DND-41 (cell line): ENCODE measurements at regions not wholly inside any gene's neighbourhood (a gene's known extent, or its start where the extent isn't known, plus 50 kb on each side); places are given as distances from the start of the nearest gene placed in this dataset.

ENCODE experiments used
- EZH2 ChIP-seq: IDR thresholded peaks from 3 replicates; pipeline ENCODE4 v1.6.1; 2012; ENCODE audit warnings: borderline replicate concordance, low read depth, mild to moderate bottlenecking, moderate library complexity, low read length, inconsistent platforms; ENCODE audit not compliant: severe bottlenecking
- TF ChIP-seq, protein P1 (sequence below): IDR thresholded peaks from 2 replicates; pipeline ENCODE4 v1.5.1; 2012; ENCODE audit warnings: borderline replicate concordance, low read length, moderate library complexity, mild to moderate bottlenecking; ENCODE audit not compliant: poor library complexity, severe bottlenecking; ENCODE audit errors: extremely low read depth

DNA sequence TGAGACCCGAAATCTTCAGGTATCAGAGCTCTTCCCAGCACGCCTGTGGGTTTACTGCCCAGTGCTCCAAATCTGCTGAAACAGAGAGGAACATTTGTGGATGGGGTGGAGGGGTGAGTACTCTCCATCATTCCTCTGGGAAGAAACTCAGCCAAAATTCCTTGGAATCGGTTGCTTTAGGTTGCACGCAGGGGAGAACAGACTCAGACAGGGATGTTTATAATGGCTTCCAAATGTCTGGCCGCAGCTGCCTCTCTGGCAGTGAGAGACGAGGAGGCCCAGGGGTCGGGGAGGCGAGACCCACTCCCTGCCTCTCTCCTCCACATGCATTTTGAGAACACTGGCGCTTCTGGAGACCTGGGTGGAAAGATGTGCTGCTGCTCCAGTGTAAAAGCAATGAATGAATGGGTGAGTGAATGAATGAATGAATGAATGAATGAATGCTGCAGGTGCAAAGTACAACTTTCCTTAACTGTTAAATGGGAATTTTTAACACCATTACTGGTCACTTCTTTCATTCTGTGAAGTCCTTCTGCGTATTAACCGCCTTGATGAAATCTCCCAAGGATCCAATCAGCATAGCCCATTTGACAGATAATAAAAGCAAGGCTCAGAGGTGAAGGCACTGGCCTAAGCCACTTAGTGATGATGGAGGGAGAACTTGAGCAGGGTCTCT is 437.4 kb downstream of the MIAT start:
- TF ChIP-seq, protein P1, sequence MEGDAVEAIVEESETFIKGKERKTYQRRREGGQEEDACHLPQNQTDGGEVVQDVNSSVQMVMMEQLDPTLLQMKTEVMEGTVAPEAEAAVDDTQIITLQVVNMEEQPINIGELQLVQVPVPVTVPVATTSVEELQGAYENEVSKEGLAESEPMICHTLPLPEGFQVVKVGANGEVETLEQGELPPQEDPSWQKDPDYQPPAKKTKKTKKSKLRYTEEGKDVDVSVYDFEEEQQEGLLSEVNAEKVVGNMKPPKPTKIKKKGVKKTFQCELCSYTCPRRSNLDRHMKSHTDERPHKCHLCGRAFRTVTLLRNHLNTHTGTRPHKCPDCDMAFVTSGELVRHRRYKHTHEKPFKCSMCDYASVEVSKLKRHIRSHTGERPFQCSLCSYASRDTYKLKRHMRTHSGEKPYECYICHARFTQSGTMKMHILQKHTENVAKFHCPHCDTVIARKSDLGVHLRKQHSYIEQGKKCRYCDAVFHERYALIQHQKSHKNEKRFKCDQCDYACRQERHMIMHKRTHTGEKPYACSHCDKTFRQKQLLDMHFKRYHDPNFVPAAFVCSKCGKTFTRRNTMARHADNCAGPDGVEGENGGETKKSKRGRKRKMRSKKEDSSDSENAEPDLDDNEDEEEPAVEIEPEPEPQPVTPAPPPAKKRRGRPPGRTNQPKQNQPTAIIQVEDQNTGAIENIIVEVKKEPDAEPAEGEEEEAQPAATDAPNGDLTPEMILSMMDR, result no peak
- TF ChIP-seq EZH2, result no peak
